ENCODE measurements at regions not wholly inside any gene's neighbourhood (a gene's known extent, or its start where the extent isn't known, plus 50 kb on each side); places are given as distances from the start of the nearest gene placed in this dataset.
"Not testable (repeated sequence)": the region's sequence is repeated elsewhere in the genome, so short reads cannot be mapped to it uniquely, and the experiment has no call there.

GRCh38 chr3:140752499-140752898 is 74.6 kb downstream of the TRIM42 start:
- no peak for DNase-seq (ENCODE audit: low read depth in 2 of 3, low spot score in 1 of 3)

- DNase-seq (ENCODE audit: low read depth in 2 of 3, low spot score in 1 of 3), result no peak
These were observed 76.2 kb downstream of the TRIM42 start for GRCh38 chr3:140753865-140754754.

GRCh38 chr3:140754936-140755335 is 77.1 kb downstream of the TRIM42 start:
- DNase-seq (ENCODE audit: low read depth in 2 of 3, low spot score in 1 of 3), result no peak

DNA sequence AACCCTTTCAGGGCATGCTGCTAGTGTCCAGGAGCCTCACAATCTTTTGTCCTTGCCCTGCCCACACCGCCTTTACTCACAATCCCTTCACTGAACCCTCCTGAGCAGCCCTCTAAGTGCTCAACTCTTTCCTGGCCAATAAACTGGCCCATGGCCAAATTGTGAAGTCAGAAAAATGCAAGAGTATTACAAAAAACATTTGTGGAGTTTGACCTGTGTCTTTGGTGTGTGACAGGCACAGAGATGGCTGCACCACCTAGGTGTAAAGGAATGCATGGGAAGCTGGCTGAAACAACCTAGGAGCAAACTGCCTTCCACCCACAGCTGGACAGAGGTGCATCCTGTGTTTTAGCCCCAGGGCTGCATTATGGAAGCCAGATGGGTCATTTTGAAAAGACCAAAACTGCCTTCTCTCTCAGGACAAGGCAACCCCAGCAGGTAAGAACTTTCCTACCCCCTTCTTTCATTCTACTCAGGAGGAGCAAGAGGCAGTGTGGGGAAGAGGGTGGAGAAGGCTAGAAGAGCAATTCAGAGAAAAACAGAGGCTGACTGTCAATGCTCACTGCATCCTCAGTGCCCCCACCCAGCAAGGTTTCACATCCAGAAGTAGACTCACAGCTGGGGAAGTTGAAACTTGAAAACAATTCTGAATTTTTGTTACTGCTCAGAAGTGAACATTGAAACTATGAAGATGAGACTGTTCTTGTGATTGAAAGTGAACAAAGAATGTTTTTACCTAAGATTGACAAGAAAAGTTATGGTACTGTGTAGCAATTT is 78.6 kb downstream of the TRIM42 start:
- no peak for DNase-seq (ENCODE audit: low read depth in 2 of 3, low spot score in 1 of 3)

GRCh38 chr3:140758791-140759444 is 81.1 kb downstream of the TRIM42 start:
- DNase-seq (ENCODE audit: low read depth in 2 of 3, low spot score in 1 of 3), result no peak

GRCh38 chr3:140760324-140761075 is 82.6 kb downstream of the TRIM42 start:
- DNase-seq (ENCODE audit: low read depth in 2 of 3, low spot score in 1 of 3), result no peak

DNA sequence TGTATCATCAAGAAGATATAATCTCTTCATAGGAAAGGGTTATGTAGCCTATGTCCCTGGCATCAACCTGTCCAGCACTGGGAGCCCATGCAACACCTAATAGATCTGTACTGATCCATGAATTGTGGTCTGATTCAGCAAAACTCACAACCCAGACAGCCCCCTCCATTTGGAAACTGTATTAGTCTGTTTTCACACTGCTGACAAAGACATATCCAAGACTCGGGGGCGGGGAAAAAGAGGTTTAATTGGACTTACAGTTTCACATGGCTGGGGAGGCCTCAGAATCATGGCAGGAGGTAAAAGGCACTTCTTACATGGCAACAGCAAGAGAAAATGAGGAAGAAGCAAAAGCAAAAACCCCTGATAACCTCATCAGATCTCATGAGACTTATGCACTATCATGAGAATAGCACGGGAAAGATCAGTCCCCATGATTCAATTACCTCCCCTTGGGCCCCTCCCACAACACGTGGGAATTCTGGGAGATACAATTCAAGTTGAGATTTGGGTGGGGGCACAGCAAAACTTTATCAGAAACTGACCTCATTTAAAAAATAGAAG is 83.3 kb downstream of the TRIM42 start:
- DNase-seq (ENCODE audit: low read depth in 2 of 3, low spot score in 1 of 3), result no peak

DNA sequence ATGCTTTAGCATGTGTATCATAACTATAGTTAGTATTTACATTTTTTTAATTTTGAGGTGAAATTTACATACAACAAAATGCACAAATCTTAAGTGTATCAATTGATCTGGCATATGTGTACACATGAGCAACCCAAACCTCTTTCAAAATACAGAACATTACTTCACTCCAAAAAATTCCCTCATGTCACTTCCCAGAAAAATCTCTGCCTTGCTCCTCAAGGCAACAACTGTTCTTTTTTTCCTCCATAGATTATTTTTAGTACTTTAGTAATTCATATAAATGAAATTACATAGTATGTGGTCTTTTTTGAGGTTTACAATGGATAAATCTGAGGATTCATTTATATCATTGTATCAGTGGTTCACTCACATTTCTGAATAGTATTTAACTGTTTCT is 84.9 kb downstream of the TRIM42 start:
- no peak for DNase-seq (ENCODE audit: low read depth in 2 of 3, low spot score in 1 of 3)

GRCh38 chr3:140763532-140763931 is 85.7 kb downstream of the TRIM42 start:
- DNase-seq (ENCODE audit: low read depth in 2 of 3, low spot score in 1 of 3), result no peak

DNA sequence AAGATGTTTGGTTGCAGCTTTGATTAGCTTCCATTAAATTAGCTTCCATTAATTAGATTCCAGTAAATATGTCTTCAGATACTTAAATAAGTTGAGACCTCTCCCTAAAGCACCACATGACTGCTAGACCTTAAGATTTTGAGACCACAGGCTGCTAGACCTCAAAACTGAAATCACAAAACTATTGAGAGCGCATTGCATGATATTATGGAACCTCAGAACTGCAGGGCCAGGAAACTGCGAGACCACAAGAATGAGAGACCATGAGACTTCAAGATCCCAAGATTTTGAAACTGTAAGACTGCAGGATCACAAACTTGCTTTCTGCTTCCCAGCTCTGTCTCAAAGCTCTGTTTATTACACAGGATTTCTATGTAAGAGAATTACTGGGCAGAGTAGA is 87.4 kb downstream of the TRIM42 start:
- DNase-seq (ENCODE audit: low read depth in 2 of 3, low spot score in 1 of 3), result no peak

- no peak for DNase-seq (ENCODE audit: low read depth in 2 of 3, low spot score in 1 of 3)
These were observed 88.6 kb downstream of the TRIM42 start for GRCh38 chr3:140766465-140766864.

DNA sequence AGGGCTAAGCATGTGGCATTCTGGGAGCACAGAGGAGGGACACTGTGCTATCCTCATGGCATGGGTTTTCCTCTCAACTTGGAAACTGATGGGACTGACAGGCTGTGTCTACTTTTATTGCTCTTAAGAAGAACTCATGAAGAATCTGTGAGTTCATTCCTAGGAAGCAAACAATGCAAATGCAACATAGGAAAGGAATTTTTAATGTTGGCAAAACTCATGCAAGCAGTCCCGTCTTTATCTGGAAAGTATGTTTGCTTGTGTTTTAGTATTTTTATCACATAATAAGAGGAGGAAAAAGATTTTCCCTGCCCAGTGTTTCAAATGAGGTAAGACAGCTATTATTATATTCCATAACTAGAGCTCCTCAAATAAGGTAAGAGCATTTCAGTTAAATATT is 89.7 kb downstream of the TRIM42 start:
- no peak for DNase-seq (ENCODE audit: low read depth in 2 of 3, low spot score in 1 of 3)

DNA sequence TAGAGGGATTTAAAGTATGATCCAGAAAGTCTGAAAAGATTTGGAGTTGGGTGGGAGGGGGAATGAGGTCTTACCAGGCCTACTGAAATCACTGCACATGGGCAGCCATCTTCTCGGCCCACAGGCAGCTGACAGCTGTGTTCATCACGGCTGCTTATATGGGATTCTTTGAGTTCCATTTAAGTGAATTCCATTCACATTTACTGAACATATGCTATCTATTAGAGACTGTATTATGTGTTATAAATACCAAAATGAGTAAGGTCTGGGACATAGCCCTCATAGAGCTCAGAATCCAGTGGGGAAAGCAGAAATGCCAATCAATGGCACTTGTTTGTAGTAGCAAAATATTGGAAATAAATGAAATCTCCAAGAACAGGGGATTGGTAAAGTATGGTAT is 91.1 kb downstream of the TRIM42 start:
- no peak for DNase-seq (ENCODE audit: low read depth in 2 of 3, low spot score in 1 of 3)

GRCh38 chr3:140769951-140770350 is 92.1 kb downstream of the TRIM42 start:
- no peak for DNase-seq (ENCODE audit: low read depth in 2 of 3, low spot score in 1 of 3)

DNA sequence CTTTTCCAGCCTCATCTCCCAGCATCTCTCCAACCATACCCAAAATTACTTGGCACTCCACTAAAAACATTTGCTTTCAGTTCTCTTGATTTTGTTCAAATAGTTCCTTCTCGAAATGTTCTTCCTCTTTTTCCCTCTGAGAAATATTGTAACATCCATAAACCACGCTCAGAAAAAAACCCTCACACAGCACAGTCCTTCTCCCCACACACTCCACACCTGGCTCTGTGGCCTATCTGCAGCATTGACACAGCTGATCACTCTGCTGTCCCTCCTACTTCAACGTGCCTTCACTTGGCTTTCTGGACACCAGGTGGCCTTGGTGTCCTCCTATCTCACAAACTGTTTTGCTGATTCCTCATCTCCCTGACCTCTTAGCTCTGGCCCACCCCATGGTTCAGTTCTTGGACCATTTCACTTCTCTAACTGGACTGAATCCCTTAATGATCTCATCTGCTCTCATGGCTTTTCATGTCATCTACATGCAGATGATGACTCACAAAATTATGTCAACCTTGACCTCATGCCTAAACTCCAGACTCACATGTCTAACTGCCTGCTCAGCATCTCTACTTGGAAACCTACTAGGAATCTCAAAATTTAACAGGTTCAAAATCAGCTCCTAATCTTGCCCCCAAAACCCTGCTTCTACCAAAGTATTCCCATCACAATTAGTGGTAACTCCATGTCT is 93.3 kb downstream of the TRIM42 start:
- DNase-seq (ENCODE audit: low read depth in 2 of 3, low spot score in 1 of 3), result no peak

- no peak for DNase-seq (ENCODE audit: low read depth in 2 of 3, low spot score in 1 of 3)
These were observed 99.9 kb downstream of the TRIM42 start for GRCh38 chr3:140777631-140778233.

GRCh38 chr3:140791368-140791767 is 113.5 kb downstream of the TRIM42 start:
- DNase-seq (ENCODE audit: low read depth in 2 of 3, low spot score in 1 of 3), result no peak

DNA sequence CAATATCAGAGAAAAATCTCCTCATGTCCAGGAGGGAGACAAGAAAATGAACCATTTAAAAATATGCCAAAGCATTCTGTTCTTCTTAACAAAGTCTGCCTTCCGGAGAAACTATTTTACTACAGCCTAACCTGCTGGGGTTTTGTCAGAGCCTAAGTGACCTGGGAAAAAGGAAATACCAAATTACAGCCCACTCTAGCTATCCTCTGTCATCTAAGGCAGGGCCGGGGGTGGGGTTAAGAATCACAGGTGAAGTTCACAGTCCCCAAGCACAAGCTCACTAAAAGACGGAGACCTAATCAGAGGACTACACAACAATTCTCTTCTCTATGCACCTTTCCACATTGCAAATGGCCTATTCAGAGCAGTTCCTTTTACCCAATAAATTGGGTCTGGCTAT is 116.6 kb downstream of the TRIM42 start:
- DNase-seq (ENCODE audit: low read depth in 2 of 3, low spot score in 1 of 3), result no peak

- not testable (repeated sequence) for DNase-seq (ENCODE audit: low read depth in 2 of 3, low spot score in 1 of 3)
These were observed 125.0 kb downstream of the TRIM42 start for GRCh38 chr3:140802898-140803297.

- no peak for DNase-seq (ENCODE audit: low read depth in 2 of 3, low spot score in 1 of 3)
These were observed 131.5 kb downstream of the TRIM42 start for GRCh38 chr3:140809316-140809715.

Data from stimulated activated CD4-positive, alpha-beta T cell treated with anti-CD3 and anti-CD28 coated beads, Interleukin-12 subunit alpha, Interleukin-12 subunit beta, amount 100 ng/mL, for 48 hours (primary cell).